Parathyroid adenoma (tissue), 2 donors: ENCODE measurements at regions not wholly inside any gene's neighbourhood (a gene's known extent, or its start where the extent isn't known, plus 50 kb on each side); places are given as distances from the start of the nearest gene placed in this dataset.

ENCODE experiments used
- H2AFZ ChIP-seq: fragments of 300-600 bp; sonication (generic); one replicate; pipeline ENCODE4 v1.7.0; 2017; ENCODE audit warnings: antibody characterized with exemption, mild to moderate bottlenecking
- H3K27ac ChIP-seq: fragments of 300-600 bp; sonication (generic); one replicate; pipeline ENCODE4 v1.7.0; 2017
- H3K27me3 ChIP-seq: fragments of 300-600 bp; sonication (generic); one replicate; pipeline ENCODE4 v1.7.0; 2017; ENCODE audit warnings: low read length; ENCODE audit not compliant: control insufficient read depth, insufficient read depth
- H3K36me3 ChIP-seq: fragments of 300-600 bp; sonication (generic); one replicate; pipeline ENCODE4 v1.7.0; 2017; ENCODE audit warnings: low read length; ENCODE audit not compliant: control insufficient read depth, insufficient read depth
- H3K4me1 ChIP-seq: fragments of 300-600 bp; sonication (generic); one replicate; pipeline ENCODE4 v1.7.0; 2017; ENCODE audit warnings: control low read depth
- H3K4me2 ChIP-seq: fragments of 300-600 bp; sonication (generic); one replicate; pipeline ENCODE4 v1.7.0; 2017; ENCODE audit warnings: low read length
- H3K4me3 ChIP-seq: fragments of 300-600 bp; sonication (generic); one replicate; pipeline ENCODE4 v1.7.0; 2017; ENCODE audit warnings: low read depth, low read length
- H3K79me2 ChIP-seq: fragments of 300-600 bp; sonication (generic); one replicate; pipeline ENCODE4 v1.7.0; 2017; ENCODE audit warnings: control low read depth
- H3K9ac ChIP-seq: fragments of 300-600 bp; sonication (generic); one replicate; pipeline ENCODE4 v1.7.0; 2017; ENCODE audit warnings: mild to moderate bottlenecking
- H3K9me3 ChIP-seq: fragments of 300-600 bp; sonication (generic); one replicate; pipeline ENCODE4 v1.7.0; 2017; ENCODE audit warnings: low read length; ENCODE audit not compliant: control insufficient read depth
- TF ChIP-seq, protein P1 (sequence below): fragments of 300-600 bp; sonication (generic); IDR thresholded peaks from one replicate; pipeline ENCODE4 v1.7.0; 2017; ENCODE audit warnings: antibody characterized with exemption, mild to moderate bottlenecking
- donor health status: primary hyperparathyroidism.

GRCh38 chr15:100712226-100712625 is 109.8 kb downstream of the ASB7 start:
- Histone ChIP-seq H3K9ac (no peak overlapping the region), H3K36me3 (no peaks in the 10 kb centered on the region), H3K4me2 (no peak overlapping the region), H3K79me2 (no peaks in the 10 kb centered on the region), H2AFZ (no peak overlapping the region), H3K27me3 (no peaks in the 10 kb centered on the region), H3K4me1 (no peaks in the 10 kb centered on the region), H3K4me3 (no peak overlapping the region), H3K27ac (no peak overlapping the region), H3K9me3 (no peaks in the 10 kb centered on the region)
- TF ChIP-seq, protein P1, sequence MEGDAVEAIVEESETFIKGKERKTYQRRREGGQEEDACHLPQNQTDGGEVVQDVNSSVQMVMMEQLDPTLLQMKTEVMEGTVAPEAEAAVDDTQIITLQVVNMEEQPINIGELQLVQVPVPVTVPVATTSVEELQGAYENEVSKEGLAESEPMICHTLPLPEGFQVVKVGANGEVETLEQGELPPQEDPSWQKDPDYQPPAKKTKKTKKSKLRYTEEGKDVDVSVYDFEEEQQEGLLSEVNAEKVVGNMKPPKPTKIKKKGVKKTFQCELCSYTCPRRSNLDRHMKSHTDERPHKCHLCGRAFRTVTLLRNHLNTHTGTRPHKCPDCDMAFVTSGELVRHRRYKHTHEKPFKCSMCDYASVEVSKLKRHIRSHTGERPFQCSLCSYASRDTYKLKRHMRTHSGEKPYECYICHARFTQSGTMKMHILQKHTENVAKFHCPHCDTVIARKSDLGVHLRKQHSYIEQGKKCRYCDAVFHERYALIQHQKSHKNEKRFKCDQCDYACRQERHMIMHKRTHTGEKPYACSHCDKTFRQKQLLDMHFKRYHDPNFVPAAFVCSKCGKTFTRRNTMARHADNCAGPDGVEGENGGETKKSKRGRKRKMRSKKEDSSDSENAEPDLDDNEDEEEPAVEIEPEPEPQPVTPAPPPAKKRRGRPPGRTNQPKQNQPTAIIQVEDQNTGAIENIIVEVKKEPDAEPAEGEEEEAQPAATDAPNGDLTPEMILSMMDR = no peak

GRCh38 chr15:100713163-100713867 is 110.9 kb downstream of the ASB7 start:
- no peak overlapping the region for H2AFZ ChIP-seq
- TF ChIP-seq, protein P1 = no peak
- H3K79me2 ChIP-seq = no peaks in the 10 kb centered on the region
- H3K36me3 ChIP-seq = no peaks in the 10 kb centered on the region
- H3K4me1 ChIP-seq = no peaks in the 10 kb centered on the region
- no peak overlapping the region for H3K4me3 ChIP-seq
- no peak overlapping the region for H3K27ac ChIP-seq
- H3K4me2 ChIP-seq = no peak overlapping the region
- no peaks in the 10 kb centered on the region for H3K9me3 ChIP-seq
- no peak overlapping the region for H3K9ac ChIP-seq
- H3K27me3 ChIP-seq = no peaks in the 10 kb centered on the region

DNA sequence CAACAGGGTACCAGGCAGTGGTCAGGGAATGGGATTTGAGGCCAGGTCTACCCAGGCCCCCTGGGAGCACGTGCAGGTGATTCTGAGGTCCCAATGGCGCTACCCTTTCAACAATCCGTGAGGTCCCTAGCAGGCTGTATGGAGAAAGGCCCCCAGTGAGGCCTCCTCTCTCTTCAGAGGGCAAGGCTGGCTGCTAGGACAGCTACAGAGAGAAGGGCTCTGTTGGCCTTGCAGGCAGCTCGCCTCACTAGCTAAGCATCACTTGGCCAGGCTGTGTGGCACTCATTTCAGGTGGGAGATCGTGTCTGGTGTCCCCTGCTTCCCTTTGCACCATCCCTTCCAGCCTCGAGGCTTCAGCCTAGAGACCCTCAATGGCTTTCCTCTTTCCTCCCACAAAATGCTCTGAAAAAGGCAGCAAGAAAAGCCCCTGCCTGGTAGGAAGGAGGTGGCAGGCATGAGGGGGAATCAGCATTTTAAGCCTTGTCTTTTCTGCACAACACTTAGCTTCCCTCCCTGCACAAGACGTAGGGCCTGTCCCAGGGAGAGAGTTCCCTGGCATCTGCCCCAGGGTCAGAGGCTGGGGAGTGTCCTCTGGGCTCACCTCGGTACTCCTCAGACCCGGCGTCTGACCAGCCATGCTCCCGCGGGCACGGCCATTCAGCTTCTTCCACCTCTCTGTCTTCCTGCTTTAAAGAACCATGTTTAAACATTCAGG is 111.8 kb downstream of the ASB7 start:
- Histone ChIP-seq H3K27ac (no peak overlapping the region), H3K9me3 (no peaks in the 10 kb centered on the region), H3K36me3 (no peaks in the 10 kb centered on the region), H3K4me1 (no peaks in the 10 kb centered on the region), H3K9ac (no peak overlapping the region), H2AFZ (no peak overlapping the region), H3K4me2 (no peak overlapping the region), H3K79me2 (no peaks in the 10 kb centered on the region), H3K4me3 (no peak overlapping the region), H3K27me3 (no peaks in the 10 kb centered on the region)
- TF ChIP-seq, protein P1 = no peak

- Histone ChIP-seq H3K27ac (no peak overlapping the region), H3K27me3 (no peaks in the 10 kb centered on the region), H3K9me3 (no peaks in the 10 kb centered on the region), H3K9ac (no peak overlapping the region), H3K4me1 (no peaks in the 10 kb centered on the region), H3K4me2 (no peak overlapping the region), H3K36me3 (no peaks in the 10 kb centered on the region), H3K4me3 (no peak overlapping the region), H3K79me2 (no peaks in the 10 kb centered on the region), H2AFZ (no peak overlapping the region)
- TF ChIP-seq, protein P1 = no peak
Observed at GRCh38 chr15:100714749-100715342, 112.5 kb downstream of the ASB7 start.
